T-helper 22 cell (primary cell): ENCODE measurements at regions not wholly inside any gene's neighbourhood (a gene's known extent, or its start where the extent isn't known, plus 50 kb on each side); places are given as distances from the start of the nearest gene placed in this dataset.
"Not testable (repeated sequence)": the region's sequence is repeated elsewhere in the genome, so short reads cannot be mapped to it uniquely, and the experiment has no call there.

Experiments used
- DNase-seq: peaks from one replicate; pipeline ENCODE4 v3.0.0-alpha.2; 2020; ENCODE audit warnings: low read depth

DNA sequence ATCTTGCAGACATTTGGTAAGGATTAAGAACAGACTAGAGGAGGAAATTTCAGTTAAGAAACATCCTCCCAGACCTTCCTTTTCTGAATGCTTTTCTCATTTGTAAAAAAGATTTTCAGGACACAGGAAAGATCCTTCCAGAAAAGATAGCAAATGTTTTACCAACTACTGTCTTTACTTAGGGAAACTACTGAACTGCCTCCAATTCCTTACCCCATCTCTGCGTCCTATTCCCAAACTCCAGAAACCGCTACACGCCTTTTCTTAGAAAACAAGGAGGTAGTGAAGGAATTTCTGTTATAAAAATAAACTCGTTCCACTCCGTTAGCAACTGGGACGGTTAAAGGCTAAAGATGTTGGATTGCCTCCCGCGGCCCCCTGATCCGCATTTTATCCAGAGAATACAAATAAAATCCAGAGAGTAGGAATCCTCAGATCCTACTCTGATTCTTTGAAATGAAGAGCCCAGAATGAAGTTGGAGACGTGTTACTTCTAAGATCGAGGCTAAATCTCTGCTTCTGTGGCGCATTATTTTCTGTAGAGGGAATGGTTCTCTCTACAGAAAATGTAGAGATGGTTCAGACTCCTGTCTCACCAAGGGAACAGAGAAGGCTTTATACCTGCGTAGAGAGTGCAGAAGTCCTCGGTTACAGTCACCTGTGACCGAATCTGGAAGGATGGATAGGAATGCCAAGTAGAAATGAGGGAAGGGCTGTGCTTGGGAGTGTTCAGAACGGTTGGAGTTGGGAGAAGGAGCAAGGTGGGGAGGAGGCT lies 133.0 kb downstream of the GPX5 start:
- DNase-seq: no peak

DNA sequence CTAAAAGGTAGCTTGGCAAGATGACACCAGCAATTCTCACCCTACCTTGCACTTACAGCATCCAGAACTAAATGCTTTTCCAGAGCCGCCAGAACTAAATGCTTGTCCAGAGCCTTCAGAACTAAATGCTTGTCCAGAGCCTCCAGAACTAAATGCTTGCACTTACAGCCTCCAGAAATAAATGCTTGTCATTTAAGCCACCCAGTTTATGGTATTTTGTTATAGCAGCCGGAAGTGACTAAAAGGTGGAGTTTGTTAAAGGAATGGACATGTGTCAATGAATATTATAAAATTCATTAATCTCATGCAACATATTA lies 133.5 kb downstream of the GPX5 start:
- no peak for DNase-seq

DNA sequence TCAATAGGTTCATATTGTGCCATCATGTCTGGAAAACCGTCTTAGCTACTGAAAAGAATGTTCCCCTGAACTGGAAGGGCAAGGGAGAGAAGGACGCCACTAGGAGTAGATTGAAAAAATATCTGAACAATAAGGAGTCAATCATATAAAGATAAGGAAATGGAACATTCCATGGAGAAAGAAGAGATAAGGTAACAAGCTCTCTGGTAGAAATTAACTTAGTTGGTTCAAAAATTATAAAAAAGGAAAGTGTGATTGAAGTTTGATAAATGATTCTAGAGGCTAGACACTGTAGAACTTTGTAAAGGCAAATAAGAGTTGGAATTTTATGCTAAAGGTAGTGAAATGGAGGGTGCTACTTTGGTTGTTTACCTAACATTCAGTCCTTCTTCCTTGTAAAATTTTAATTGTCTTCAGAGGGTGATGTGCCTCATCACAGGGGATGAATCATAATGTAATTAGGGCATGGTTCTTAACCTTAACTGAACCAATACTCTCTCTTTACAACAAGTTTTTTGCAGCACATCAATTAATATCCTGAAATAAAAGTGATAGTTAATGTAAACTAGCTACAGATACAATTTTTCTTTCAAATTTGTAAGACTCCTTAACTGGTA lies 135.5 kb downstream of the GPX5 start:
- no peak for DNase-seq

DNA sequence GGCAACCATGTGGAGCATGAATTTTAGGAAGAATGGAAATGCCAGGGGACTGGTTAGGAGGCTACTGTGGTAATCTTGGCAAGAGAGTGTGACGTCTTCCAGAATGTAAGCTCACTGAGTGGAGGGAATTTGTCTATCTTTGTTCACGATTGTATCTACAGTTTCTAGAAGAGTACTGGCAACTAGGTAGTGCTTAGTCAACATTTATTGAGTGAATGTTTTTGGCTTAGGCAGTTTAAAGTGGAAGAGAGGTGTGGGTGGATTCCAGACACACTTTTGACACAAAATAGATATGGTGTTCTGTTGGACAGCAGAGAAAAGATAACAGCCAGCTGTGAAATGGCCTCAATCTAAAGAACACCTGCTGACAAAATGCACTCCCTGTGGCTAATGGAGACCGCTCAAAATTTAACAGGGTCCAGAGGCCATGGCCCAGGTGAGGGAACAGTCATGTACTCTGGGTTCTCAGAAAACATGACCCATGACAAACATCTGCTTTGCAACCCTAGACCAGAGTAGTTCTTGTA lies 139.3 kb downstream of the GPX5 start:
- no peak for DNase-seq

DNA sequence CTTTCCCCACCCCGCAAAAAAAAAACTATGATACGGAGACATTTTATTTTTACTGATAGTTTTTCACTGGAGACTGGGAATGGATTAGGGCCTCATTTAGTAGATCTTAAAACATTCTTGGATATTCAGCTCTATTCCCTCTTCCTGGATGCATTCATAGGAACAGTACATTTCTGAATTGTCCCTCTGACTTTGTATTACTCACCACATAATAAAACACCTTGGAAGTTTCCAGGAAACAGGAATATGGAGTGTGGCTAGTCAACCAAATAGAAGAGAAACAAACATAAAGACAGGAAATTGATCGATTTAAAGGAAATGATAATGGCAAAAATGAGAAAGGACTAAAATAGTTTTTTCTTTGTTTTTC lies 147.7 kb downstream of the GPX5 start:
- DNase-seq: no peak

DNA sequence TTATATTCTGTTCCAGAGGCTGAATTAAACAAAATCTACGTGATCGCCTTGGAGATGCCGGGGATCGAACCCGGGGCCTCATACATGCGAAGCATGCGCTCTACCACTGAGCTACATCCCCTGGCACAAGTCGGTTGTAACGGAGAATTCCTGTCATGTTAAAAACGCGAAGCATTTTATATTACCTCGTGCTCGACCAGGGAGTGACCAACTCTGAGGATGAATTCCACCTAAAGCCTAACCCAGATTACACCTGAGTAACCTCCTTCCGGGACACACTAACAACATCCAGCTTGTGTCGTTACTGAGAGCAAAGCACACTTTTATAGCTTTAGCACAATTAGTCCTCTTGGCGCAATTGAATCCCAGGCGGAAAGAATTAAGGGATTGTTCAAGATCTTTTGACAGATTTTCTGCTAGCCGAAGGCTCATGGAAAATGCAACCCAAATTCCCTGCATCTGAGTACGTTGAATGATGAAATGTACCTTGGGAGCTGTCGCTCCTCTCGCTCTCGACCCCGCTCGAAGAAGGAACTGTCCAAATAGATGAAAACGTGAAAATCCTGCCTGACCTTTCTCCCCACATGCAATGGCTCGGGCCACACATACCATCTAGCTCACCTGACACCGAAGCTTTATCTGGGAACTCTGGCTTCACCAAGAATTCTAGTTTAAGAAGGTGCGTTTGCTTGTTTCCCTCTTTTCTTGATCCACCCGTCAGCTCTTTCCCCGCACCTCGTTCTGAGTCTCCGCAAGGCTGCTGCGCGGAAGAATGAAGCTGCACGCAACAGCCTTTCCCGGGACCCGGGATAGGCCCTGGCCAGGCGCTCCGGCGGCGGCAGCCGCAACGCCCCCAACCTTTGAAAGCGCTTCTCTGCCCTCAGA lies 148.3 kb downstream of the GPX5 start:
- no peak for DNase-seq

GRCh38 chr6:28675600-28675999 lies 149.9 kb downstream of the GPX5 start:
- no peak for DNase-seq

DNA sequence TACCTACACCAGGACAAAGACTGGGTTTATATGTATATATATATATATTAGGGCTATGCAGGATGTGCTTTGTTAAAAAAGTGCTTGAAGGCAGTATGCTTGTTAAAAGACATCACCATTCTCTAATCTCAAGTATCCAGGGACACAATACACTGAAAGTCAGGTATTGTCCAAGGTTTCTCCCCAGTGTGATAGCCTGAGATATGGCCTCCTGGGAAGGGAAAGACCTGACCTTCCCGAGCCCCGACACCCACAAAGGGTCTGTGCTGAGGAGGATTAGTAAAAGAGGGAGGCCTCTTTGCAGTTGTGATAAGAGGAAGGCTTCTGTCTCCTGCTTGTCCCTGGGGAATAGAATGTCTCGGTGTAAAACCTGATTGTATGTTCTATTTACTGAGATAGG lies 156.9 kb downstream of the GPX5 start:
- DNase-seq: no peak

- not testable (repeated sequence) for DNase-seq
These were observed 157.4 kb downstream of the GPX5 start for GRCh38 chr6:28682956-28683685.

DNA sequence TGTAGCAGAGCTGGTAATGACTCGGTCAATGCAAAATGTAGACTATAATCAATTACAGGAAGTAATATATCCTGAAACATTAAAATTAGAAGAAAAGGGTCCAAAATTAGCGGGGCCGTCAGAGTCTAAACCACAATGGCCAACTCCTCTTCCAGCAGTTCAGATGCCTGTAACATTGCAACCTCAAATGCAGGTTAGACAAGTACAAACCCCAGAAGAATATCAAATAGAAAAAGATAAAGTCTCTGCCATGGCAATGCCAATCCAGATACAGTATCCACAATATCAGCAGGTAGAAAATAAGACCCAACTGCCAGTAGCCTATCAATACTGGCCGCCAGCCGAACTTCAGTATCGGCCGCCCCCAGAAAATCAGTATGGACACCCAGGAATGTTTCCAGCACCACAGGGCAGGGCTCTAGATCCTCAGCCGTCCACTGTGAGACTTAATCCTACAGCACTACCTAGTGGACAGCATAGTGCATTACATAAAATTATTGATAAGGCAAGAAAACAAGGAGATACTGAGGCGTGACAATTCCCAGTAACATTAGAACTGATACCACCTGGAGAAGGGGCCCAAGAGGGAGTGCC lies 158.4 kb downstream of the GPX5 start:
- DNase-seq: no peak

GRCh38 chr6:28685960-28686359 lies 160.3 kb downstream of the GPX5 start:
- DNase-seq: not testable (repeated sequence)

DNA sequence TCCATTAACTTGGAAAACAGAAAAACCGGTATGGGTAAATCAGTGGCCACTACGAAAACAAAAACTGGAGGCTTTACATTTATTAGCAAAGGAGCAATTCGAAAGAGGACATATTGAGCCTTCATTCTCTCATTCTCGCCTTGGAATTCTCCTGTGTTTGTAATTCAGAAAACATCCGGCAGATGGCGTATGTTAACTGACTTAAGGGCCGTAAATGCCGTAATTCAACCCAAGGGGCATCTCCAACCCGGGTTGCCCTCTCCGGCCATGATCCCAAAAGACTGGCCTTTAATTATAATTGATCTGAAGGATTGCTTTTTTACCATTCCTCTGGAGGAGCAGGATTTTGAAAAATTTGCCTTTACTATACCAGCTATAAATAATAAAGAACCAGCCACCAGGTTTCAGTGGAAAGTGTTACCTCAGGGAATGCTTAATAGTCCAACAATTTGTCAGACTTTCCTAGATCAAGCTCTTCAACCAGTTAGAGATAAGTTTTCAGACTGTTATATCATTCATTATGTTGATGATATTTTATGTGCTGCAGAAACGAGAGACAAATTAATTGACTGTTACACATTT lies 160.9 kb downstream of the GPX5 start:
- DNase-seq: not testable (repeated sequence)

DNA sequence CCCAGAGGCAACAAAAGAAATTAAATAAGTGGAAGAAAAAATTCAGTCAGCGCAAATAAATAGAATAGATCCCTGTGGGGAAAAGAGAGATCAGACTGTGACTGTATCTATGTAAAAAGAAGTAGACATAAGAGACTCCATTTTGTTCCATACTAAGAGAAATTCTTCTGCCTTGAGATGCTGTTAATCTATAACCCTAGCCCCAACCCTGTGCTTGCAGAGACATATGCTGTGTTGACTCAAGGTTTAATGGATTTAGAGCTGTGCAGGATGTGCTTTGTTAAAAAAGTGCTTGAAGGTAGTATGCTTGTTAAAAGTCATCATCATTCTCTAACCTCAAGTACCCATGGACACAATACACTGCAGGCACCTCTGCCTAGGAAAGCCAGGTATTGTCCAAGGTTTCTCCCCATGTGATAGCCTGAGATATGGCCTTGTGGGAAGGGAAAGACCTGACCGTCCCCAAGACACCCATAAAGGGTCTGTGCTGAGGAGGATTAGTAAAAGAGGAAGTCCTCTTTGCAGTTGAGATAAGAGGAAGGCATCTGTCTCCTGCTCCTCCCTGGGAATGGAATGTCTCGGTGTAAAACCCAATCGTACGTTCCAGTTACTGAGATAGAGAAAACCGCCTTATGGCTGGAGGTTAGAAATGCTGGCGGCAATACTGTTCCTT lies 161.8 kb downstream of the GPX5 start:
- not testable (repeated sequence) for DNase-seq

GRCh38 chr6:28691991-28692390 lies 166.3 kb downstream of the GPX5 start:
- DNase-seq: not testable (repeated sequence)

GRCh38 chr6:28693033-28693750 lies 167.5 kb downstream of the GPX5 start:
- DNase-seq: no peak

DNA sequence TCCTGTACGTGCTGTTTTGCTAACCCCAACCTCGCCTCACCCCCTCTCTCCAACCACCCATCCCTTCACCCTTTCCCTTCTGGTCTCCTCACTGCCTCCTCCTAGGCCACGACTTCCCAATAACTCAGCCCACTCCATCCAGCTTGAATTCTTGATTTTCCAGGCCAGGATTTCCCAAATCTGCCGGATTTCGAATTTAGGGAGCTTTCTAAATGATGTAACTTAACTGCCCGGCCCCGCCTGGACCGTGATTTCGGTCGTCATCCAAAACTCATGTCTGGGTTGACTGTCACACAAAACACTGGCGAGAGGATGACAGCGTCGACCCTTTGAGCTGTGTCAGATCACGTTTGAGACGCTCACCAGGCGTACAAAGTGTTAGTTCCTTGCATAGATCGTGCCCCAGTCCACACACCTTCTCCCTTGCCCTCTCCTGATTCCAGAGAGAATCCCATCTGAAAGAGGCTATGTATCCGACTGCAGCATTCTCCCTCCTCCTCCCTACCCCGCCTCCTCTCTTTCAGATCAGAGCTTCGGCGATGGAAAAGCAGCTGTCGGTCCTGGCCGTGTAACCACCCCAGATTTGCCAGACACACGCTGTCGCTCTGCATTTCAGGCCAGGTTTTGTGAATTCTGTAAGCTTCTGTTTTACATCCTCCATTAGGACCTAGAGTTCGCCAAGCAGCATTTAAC lies 168.2 kb downstream of the GPX5 start:
- DNase-seq: no peak

GRCh38 chr6:28695715-28696114 lies 170.0 kb downstream of the GPX5 start:
- DNase-seq: no peak

- no peak for DNase-seq
These were observed 170.5 kb downstream of the GPX5 start for GRCh38 chr6:28696167-28696566.

GRCh38 chr6:28696682-28697081 lies 171.0 kb downstream of the GPX5 start:
- DNase-seq: no peak
